ENCODE measurements at regions not wholly inside any gene's neighbourhood (a gene's known extent, or its start where the extent isn't known, plus 50 kb on each side); places are given as distances from the start of the nearest gene placed in this dataset.

- DNase-seq (ENCODE audit: low read depth): no peak
- in situ Hi-C loops (cut with HindIII; ENCODE audit: low sequenced_read_pairs): no loop called here
- no peak overlapping the region for H3K4me3 ChIP-seq (ENCODE audit: low read depth, low read length)
- TF ChIP-seq CTCF (IDR thresholded peaks at IDR 0.05; ENCODE audit: low read depth, low read length, missing control alignments): no peak
These were observed 1048.5 kb downstream of the SLC6A15 start for GRCh38 chr12:83864054-83864453.

- no peak overlapping the region for H3K4me3 ChIP-seq (ENCODE audit: low read depth, low read length)
- no peak for DNase-seq (ENCODE audit: low read depth)
- TF ChIP-seq CTCF (IDR thresholded peaks at IDR 0.05; ENCODE audit: low read depth, low read length, missing control alignments): no peak
- in situ Hi-C loops (cut with HindIII; ENCODE audit: low sequenced_read_pairs): no loop called here
These were observed 1053.6 kb downstream of the SLC6A15 start for GRCh38 chr12:83859021-83859420.

GRCh38 chr12:83856803-83857202, 1055.8 kb downstream of the SLC6A15 start:
- TF ChIP-seq CTCF (IDR thresholded peaks at IDR 0.05; ENCODE audit: low read depth, low read length, missing control alignments): no peak
- in situ Hi-C loops (cut with HindIII; ENCODE audit: low sequenced_read_pairs): no loop called here
- H3K4me3 ChIP-seq (ENCODE audit: low read depth, low read length): no peak overlapping the region
- no peak for DNase-seq (ENCODE audit: low read depth)

GRCh38 chr12:83850531-83850930, 1062.1 kb downstream of the SLC6A15 start:
- DNase-seq (ENCODE audit: low read depth): no peak
- in situ Hi-C loops (cut with HindIII; ENCODE audit: low sequenced_read_pairs): no loop called here
- TF ChIP-seq CTCF (IDR thresholded peaks at IDR 0.05; ENCODE audit: low read depth, low read length, missing control alignments): no peak
- no peak overlapping the region for H3K4me3 ChIP-seq (ENCODE audit: low read depth, low read length)

GRCh38 chr12:83848702-83849101, 1063.9 kb downstream of the SLC6A15 start:
- in situ Hi-C loops (cut with HindIII; ENCODE audit: low sequenced_read_pairs): no loop called here
- TF ChIP-seq CTCF (IDR thresholded peaks at IDR 0.05; ENCODE audit: low read depth, low read length, missing control alignments): no peak
- DNase-seq (ENCODE audit: low read depth): no peak
- H3K4me3 ChIP-seq (ENCODE audit: low read depth, low read length): no peak overlapping the region

- no peak overlapping the region for H3K4me3 ChIP-seq (ENCODE audit: low read depth, low read length)
- no peak for TF ChIP-seq CTCF (IDR thresholded peaks at IDR 0.05; ENCODE audit: low read depth, low read length, missing control alignments)
- DNase-seq (ENCODE audit: low read depth): no peak
- in situ Hi-C loops (cut with HindIII; ENCODE audit: low sequenced_read_pairs): loop anchor here (5.0 kb wide), 1 partner anchor 34 kb away; no protein-coding TSS in a partner anchor
These were observed 1069.1 kb downstream of the SLC6A15 start for GRCh38 chr12:83843541-83843940.

- H3K4me3 ChIP-seq (ENCODE audit: low read depth, low read length): no peak overlapping the region
- DNase-seq (ENCODE audit: low read depth): no peak
- no peak for TF ChIP-seq CTCF (IDR thresholded peaks at IDR 0.05; ENCODE audit: low read depth, low read length, missing control alignments)
- in situ Hi-C loops (cut with HindIII; ENCODE audit: low sequenced_read_pairs): loop anchor here (5.0 kb wide), 1 partner anchor 36 kb away; no protein-coding TSS in a partner anchor
These were observed 1071.0 kb downstream of the SLC6A15 start for GRCh38 chr12:83841620-83842019.

All from astrocyte of the cerebellum (primary cell).